ENCODE measurements at regions not wholly inside any gene's neighbourhood (a gene's known extent, or its start where the extent isn't known, plus 50 kb on each side); places are given as distances from the start of the nearest gene placed in this dataset.

GRCh38 chr13:74761801-74762757, 627.9 kb upstream of the KLF12 start:
- peak; percentile 59 for DNase-seq (ENCODE audit: low read depth, low spot score)
- ChIA-PET CTCF (interaction anchor here (0.7 to 1.9 kb wide), 4 partner anchors 10 to 552 kb away, joined by 3 to 8 read pairs (median 4); no protein-coding TSS in a partner anchor), POLR2A (interaction anchor here (0.6 kb wide), 1 partner anchor 472 kb away, joined by 3 read pairs; no protein-coding TSS in a partner anchor)
- H3K4me3 ChIP-seq (ENCODE audit: low read depth, low read length): no peak overlapping the region
- TF ChIP-seq CTCF (IDR thresholded peaks at IDR 0.05; ENCODE audit: insufficient read depth, low read length, missing control alignments): no peak

- no peak for DNase-seq (ENCODE audit: low read depth, low spot score)
- H3K4me3 ChIP-seq (ENCODE audit: low read depth, low read length): no peak overlapping the region
- CTCF ChIA-PET: no interaction called here
- POLR2A ChIA-PET: no interaction called here
- no peak for TF ChIP-seq CTCF (IDR thresholded peaks at IDR 0.05; ENCODE audit: insufficient read depth, low read length, missing control alignments)
These were observed 624.0 kb upstream of the KLF12 start for GRCh38 chr13:74758188-74758587.

DNA sequence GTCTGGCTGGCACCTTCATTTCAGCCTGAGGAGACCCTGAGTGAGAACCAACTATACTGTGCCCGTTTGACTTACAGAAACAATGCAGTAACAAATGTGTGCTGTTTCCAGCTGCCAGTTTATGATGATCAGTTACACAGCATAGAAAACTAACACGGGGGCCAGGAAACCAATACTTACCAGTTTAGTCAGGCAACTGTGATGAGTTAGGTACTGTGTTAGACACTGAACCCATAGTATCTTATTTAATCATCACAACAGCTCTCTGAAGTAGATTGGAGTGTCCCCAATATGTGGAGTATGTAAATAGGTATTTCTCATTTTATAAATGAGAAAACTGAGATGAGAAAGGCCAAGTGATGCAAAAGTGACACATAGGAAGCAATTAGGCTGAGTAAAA, 620.9 kb upstream of the KLF12 start:
- H3K4me3 ChIP-seq (ENCODE audit: low read depth, low read length): no peak overlapping the region
- CTCF ChIA-PET: interaction anchor here (1.2 kb wide), 1 partner anchor 9 kb away, joined by 4 read pairs; no protein-coding TSS in a partner anchor
- no peak for TF ChIP-seq CTCF (IDR thresholded peaks at IDR 0.05; ENCODE audit: insufficient read depth, low read length, missing control alignments)
- DNase-seq (ENCODE audit: low read depth, low spot score): no peak
- POLR2A ChIA-PET: no interaction called here

GRCh38 chr13:74751739-74752138, 617.5 kb upstream of the KLF12 start:
- ChIA-PET POLR2A (no interaction called here), CTCF (interaction anchor here (1.4 to 1.8 kb wide), 2 partner anchors 10 to 17 kb away, joined by 4 to 6 read pairs; no protein-coding TSS in a partner anchor)
- no peak for DNase-seq (ENCODE audit: low read depth, low spot score)
- no peak overlapping the region for H3K4me3 ChIP-seq (ENCODE audit: low read depth, low read length)
- no peak for TF ChIP-seq CTCF (IDR thresholded peaks at IDR 0.05; ENCODE audit: insufficient read depth, low read length, missing control alignments)

DNA sequence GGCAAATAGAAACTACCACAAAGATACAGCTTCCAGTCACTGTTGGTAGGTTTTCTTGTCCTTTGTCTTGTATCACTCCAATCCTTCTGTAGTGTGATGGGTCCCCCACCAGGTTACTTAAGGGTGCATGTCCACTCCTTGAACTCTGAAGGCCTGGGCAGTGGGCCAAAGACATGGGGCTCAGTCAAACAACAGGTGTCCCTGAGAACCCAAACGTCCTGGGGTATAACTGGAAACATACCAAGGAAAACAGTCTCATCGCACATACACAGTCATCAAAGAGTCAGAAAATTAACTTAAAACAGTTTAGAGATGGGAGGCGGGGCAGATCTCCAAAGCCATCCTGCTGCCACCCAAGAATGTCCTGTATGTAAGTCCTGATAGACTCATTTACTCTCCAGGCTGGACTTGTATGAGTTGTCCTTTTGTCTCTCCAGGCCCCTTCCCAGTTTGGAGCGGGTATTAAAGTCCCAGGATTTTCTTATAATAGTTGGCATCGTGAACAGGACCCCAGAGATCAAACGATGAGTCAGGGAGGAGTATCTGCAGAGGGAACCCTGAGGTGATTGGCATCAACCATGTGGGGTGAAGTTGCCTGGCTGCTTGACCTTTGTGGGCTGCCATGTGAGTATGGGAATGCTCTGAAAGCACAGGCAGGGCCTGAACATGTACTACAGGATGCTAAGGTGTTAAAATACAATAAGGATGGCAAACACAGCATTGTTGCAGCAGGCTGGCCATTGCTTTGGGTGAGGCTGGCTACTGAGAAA, 613.2 kb upstream of the KLF12 start:
- DNase-seq (ENCODE audit: low read depth, low spot score): no peak
- ChIA-PET CTCF (interaction anchor here (1.2 to 1.5 kb wide), 2 partner anchors 12 to 472 kb away, joined by 4 read pairs; no protein-coding TSS in a partner anchor), POLR2A (no interaction called here)
- no peak overlapping the region for H3K4me3 ChIP-seq (ENCODE audit: low read depth, low read length)
- TF ChIP-seq CTCF (IDR thresholded peaks at IDR 0.05; ENCODE audit: insufficient read depth, low read length, missing control alignments): no peak

DNA sequence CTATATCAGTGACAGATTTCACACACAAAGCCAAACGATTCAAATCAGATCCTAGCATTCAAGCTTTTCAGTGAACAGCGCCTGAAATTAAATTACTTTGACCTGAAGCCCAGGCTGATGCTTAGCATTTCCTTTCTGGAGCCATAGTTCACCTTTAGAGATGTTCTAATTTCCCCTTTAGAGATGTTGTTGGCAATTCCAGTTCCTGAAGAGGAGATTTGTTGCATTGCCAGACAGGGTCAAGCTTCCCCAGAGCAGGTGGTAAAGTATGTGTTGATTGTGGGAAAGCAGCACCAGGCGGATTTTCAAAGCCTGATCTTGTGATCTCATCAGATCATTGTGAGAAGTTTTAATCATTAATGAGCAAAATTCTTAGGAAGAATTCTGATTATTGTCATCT, 609.8 kb upstream of the KLF12 start:
- H3K4me3 ChIP-seq (ENCODE audit: low read depth, low read length): no peak overlapping the region
- no peak for TF ChIP-seq CTCF (IDR thresholded peaks at IDR 0.05; ENCODE audit: insufficient read depth, low read length, missing control alignments)
- no peak for DNase-seq (ENCODE audit: low read depth, low spot score)
- ChIA-PET POLR2A (no interaction called here), CTCF (no interaction called here)

Measured in AG04449 (cell line).